ENCODE measurements at regions not wholly inside any gene's neighbourhood (a gene's known extent, or its start where the extent isn't known, plus 50 kb on each side); places are given as distances from the start of the nearest gene placed in this dataset.

GRCh38 chr6:845101-845500 is 152.2 kb upstream of the EXOC2 start:
- TF ChIP-seq, protein P1, sequence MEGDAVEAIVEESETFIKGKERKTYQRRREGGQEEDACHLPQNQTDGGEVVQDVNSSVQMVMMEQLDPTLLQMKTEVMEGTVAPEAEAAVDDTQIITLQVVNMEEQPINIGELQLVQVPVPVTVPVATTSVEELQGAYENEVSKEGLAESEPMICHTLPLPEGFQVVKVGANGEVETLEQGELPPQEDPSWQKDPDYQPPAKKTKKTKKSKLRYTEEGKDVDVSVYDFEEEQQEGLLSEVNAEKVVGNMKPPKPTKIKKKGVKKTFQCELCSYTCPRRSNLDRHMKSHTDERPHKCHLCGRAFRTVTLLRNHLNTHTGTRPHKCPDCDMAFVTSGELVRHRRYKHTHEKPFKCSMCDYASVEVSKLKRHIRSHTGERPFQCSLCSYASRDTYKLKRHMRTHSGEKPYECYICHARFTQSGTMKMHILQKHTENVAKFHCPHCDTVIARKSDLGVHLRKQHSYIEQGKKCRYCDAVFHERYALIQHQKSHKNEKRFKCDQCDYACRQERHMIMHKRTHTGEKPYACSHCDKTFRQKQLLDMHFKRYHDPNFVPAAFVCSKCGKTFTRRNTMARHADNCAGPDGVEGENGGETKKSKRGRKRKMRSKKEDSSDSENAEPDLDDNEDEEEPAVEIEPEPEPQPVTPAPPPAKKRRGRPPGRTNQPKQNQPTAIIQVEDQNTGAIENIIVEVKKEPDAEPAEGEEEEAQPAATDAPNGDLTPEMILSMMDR (conservative IDR thresholded peaks at IDR 0.05 in 1 of 2, IDR thresholded peaks at IDR 0.05 in 1 of 2; ENCODE audit: extremely low read depth in 1 of 2, insufficient read depth in 1 of 2, low read depth in 1 of 2, low read length in 2 of 2): no peak
- no peak for TF ChIP-seq EZH2 (IDR thresholded peaks at IDR 0.05; ENCODE audit: borderline replicate concordance, low read length)

Measured in mammary epithelial cell (primary cell).